ENCODE measurements at regions not wholly inside any gene's neighbourhood (a gene's known extent, or its start where the extent isn't known, plus 50 kb on each side); places are given as distances from the start of the nearest gene placed in this dataset.

DNA sequence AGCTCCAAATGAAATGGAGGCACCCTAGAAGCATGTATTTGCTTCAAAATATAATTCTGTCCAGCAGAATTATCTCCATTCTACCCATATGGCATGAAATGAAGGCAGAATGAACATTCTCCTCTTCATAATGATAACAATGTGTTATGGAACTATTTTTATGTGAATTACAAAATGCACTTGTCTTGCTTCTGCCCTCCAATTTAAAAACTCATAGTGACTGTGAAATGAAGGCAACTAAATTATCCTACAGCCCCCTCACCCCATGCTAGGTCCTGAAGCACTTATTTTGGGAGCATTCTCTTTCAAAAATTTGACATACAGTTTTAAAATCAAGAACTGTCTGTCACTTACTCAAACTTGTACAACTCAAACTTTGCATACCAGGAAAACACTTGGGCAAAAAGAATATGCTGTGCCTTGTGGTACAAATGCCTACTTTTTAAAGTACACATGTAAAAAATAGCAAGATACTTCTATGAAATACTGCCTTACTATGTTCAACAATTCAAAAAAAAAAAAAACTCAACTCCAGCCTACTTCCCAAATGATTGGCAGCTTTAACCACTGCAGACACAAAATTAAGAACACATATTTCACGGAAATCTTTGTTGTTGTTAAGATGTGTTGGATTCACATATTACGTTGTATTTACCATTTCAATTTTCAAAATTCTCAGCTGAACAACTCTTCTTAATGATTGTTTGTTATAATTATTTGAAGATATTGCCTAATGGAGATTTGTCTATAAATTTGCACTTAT, 213.3 kb upstream of the NFIA start:
- TF ChIP-seq, protein P1, sequence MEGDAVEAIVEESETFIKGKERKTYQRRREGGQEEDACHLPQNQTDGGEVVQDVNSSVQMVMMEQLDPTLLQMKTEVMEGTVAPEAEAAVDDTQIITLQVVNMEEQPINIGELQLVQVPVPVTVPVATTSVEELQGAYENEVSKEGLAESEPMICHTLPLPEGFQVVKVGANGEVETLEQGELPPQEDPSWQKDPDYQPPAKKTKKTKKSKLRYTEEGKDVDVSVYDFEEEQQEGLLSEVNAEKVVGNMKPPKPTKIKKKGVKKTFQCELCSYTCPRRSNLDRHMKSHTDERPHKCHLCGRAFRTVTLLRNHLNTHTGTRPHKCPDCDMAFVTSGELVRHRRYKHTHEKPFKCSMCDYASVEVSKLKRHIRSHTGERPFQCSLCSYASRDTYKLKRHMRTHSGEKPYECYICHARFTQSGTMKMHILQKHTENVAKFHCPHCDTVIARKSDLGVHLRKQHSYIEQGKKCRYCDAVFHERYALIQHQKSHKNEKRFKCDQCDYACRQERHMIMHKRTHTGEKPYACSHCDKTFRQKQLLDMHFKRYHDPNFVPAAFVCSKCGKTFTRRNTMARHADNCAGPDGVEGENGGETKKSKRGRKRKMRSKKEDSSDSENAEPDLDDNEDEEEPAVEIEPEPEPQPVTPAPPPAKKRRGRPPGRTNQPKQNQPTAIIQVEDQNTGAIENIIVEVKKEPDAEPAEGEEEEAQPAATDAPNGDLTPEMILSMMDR (IDR thresholded peaks at IDR 0.05): no peak
- Histone ChIP-seq H3K27me3 (no peaks in the 10 kb centered on the region), H3K4me1 (no peaks in the 10 kb centered on the region), H3K4me3 (no peak overlapping the region), H3K36me3 (no peaks in the 10 kb centered on the region), H3K9ac (ENCODE audit: low read depth in 2 of 2, low read length in 2 of 2) (no peak overlapping the region), H3K9me3 (no peaks in the 10 kb centered on the region), H3K27ac (no peak overlapping the region)
- intact Hi-C loops (cut with DNase I): no loop called here
- no peak for DNase-seq

DNA sequence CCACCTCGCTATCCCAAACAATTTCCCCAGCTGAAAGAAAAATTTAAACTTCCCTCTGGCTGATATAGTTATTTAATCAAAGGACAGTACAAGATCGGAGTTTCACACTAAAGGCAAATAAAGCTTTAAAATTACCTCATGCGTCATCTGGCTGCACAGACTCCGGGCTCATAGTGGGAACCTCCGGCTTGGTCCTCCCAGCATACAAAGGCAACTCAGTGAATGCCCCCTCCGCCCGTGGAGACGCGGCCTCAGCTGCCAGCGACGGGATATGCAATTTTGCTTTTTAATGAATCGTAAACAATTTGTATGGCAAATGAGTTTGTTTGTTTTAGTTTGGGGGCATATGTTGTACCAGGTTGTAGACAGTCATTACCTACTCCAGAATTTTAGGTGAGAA, 214.6 kb upstream of the NFIA start:
- H3K4me1 ChIP-seq: no peaks in the 10 kb centered on the region
- no peaks in the 10 kb centered on the region for H3K27me3 ChIP-seq
- TF ChIP-seq, protein P1 (IDR thresholded peaks at IDR 0.05): no peak
- H3K9me3 ChIP-seq: no peaks in the 10 kb centered on the region
- DNase-seq: no peak
- H3K27ac ChIP-seq: peak overlapping the region; percentile 30
- intact Hi-C loops (cut with DNase I): no loop called here
- H3K36me3 ChIP-seq: no peaks in the 10 kb centered on the region
- H3K4me3 ChIP-seq: no peak overlapping the region
- H3K9ac ChIP-seq (ENCODE audit: low read depth in 2 of 2, low read length in 2 of 2): no peak overlapping the region

DNA sequence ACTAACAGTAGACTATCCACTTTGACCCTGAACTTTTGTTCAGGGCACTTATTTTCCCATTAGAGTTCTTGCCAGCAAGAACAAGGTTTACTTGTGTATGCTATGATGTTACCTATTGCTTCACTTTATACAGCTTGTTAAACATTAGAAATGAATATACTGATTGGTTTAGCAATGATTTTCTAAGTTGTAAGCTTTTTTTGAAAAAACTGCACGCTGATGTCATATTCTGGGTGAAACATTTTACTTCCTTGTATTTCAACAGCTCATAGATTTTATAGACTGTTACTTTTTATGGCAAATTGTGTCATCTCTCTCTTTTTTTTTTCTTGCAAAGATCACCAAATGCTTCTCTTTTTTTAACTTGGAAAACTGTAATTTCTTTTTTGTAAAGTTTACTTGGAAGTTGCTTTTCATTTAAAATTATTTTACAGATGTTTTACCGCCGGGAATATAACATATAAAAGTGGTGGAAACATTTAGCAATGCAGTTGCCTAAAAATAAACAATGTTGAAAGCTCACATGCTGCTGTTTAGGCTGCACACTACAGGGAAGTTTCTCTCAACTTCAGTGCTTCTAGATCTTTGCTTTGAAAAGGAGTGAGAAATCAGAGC, 215.3 kb upstream of the NFIA start:
- intact Hi-C loops (cut with DNase I): no loop called here
- Histone ChIP-seq H3K36me3 (no peaks in the 10 kb centered on the region), H3K9ac (ENCODE audit: low read depth in 2 of 2, low read length in 2 of 2) (no peak overlapping the region), H3K9me3 (no peaks in the 10 kb centered on the region), H3K27ac (peak overlapping the region; percentile 30), H3K27me3 (no peaks in the 10 kb centered on the region), H3K4me1 (no peaks in the 10 kb centered on the region), H3K4me3 (no peak overlapping the region)
- DNase-seq: no peak
- TF ChIP-seq, protein P1 (IDR thresholded peaks at IDR 0.05): no peak

DNA sequence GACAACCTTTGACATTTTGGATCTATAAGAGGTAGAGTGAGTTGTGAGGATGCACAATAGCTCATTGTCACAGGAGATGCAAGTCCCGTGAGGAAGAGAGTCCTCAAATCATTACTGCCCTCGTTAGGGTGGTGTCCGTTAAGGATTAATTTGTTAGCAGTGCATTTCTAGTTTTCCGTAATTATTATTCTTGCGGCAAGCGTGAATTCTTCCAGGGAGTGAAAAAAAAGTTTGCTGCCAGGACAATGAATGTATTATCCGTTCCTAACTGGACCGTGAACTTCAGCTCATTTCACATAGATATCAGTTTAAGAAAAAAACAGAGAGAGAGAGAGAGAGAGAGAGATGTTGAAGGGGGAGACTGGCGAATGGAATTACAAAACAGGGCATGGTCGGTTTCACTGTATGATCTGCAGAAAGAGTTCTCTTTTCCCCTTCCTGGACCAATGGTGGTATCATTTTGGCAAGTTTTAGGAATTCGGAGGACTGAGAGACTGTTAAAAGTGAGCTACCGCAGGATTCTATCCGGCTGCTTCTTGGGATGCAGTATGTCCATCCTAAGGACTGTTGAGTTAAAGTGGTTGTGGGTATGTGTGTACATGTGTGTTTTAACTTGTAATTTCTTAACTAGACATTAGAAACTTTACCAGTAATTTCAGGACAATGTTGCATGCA, 216.0 kb upstream of the NFIA start:
- H3K27ac ChIP-seq: no peak overlapping the region
- H3K27me3 ChIP-seq: no peaks in the 10 kb centered on the region
- no peaks in the 10 kb centered on the region for H3K36me3 ChIP-seq
- TF ChIP-seq, protein P1 (IDR thresholded peaks at IDR 0.05): no peak
- no peak overlapping the region for H3K9ac ChIP-seq (ENCODE audit: low read depth in 2 of 2, low read length in 2 of 2)
- no peaks in the 10 kb centered on the region for H3K4me1 ChIP-seq
- DNase-seq: no peak
- no peaks in the 10 kb centered on the region for H3K9me3 ChIP-seq
- H3K4me3 ChIP-seq: no peak overlapping the region
- intact Hi-C loops (cut with DNase I): no loop called here

DNA sequence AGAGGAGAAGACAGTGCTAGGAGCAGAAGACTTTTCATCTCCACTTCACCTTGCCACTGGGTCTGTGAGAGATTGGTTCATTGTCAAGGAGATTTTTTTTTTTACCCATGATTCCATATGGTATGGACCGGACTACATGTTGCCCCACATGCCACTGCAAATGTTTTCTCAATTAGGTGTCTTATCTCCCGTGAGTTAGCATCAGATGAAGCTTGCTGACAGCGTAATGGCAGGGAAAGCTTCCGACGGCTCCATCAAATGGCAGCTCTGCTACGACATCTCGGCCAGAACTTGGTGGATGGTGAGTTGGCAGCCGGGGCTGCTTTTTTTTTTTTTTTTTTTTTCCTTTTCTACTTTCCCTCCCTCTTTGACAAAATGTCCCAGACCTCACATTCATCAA, 217.2 kb upstream of the NFIA start:
- H3K27ac ChIP-seq: no peak overlapping the region
- DNase-seq: no peak
- no peak overlapping the region for H3K9ac ChIP-seq (ENCODE audit: low read depth in 2 of 2, low read length in 2 of 2)
- TF ChIP-seq, protein P1 (IDR thresholded peaks at IDR 0.05): no peak
- no peak overlapping the region for H3K4me3 ChIP-seq
- H3K9me3 ChIP-seq: no peaks in the 10 kb centered on the region
- H3K27me3 ChIP-seq: no peaks in the 10 kb centered on the region
- no peaks in the 10 kb centered on the region for H3K4me1 ChIP-seq
- intact Hi-C loops (cut with DNase I): no loop called here
- H3K36me3 ChIP-seq: no peaks in the 10 kb centered on the region
